GM18505 (cell line): ENCODE measurements at regions not wholly inside any gene's neighbourhood (a gene's known extent, or its start where the extent isn't known, plus 50 kb on each side); places are given as distances from the start of the nearest gene placed in this dataset.

ENCODE experiments used
- ATAC-seq: cut with Tn5 transposase; IDR thresholded peaks from one replicate; pipeline ENCODE4 v1.9.1; 2021; ENCODE audit not compliant: unreplicated experiment
- POLR2A ChIP-seq: IDR thresholded peaks from 4 replicates; pipeline ENCODE4 v1.6.1; 2011; ENCODE audit warnings: borderline replicate concordance; ENCODE audit not compliant: insufficient read depth, insufficient read length; ENCODE audit errors: extremely low read depth

GRCh38 chr6:33958526-33959328, 154.9 kb upstream of the MLN start:
- no peak for TF ChIP-seq POLR2A
- no peak for ATAC-seq

GRCh38 chr6:33957892-33958525, 154.2 kb upstream of the MLN start:
- ATAC-seq, result no peak
- TF ChIP-seq POLR2A, result no peak

GRCh38 chr6:33957131-33957891, 153.5 kb upstream of the MLN start:
- ATAC-seq, result no peak
- no peak for TF ChIP-seq POLR2A

- no peak for ATAC-seq
- no peak for TF ChIP-seq POLR2A
Measured at GRCh38 chr6:33956206-33956605, 152.4 kb upstream of the MLN start.

- TF ChIP-seq POLR2A, result no peak
- no peak for ATAC-seq
Measured at GRCh38 chr6:33955566-33955965, 151.8 kb upstream of the MLN start.

- no peak for ATAC-seq
- no peak for TF ChIP-seq POLR2A
Measured at GRCh38 chr6:33954453-33954852, 150.7 kb upstream of the MLN start.

GRCh38 chr6:33953171-33953570, 149.4 kb upstream of the MLN start:
- no peak for TF ChIP-seq POLR2A
- no peak for ATAC-seq

GRCh38 chr6:33952016-33952415, 148.2 kb upstream of the MLN start:
- no peak for ATAC-seq

GRCh38 chr6:33950891-33951889, 147.4 kb upstream of the MLN start:
- no peak for TF ChIP-seq POLR2A
- ATAC-seq, result no peak

More at GRCh38 chr6:33952016-33952415, 148.2 kb upstream of the MLN start:
- no peak for TF ChIP-seq POLR2A

GRCh38 chr6:33950472-33950881, 146.7 kb upstream of the MLN start:
- TF ChIP-seq POLR2A, result no peak
- ATAC-seq, result no peak

GRCh38 chr6:33949877-33950435, 146.2 kb upstream of the MLN start:
- TF ChIP-seq POLR2A, result no peak
- ATAC-seq, result no peak

- no peak for TF ChIP-seq POLR2A
- ATAC-seq, result no peak
Measured at GRCh38 chr6:33949111-33949510, 145.3 kb upstream of the MLN start.
